Mesodermal cell (in vitro differentiated cells): ENCODE measurements at regions not wholly inside any gene's neighbourhood (a gene's known extent, or its start where the extent isn't known, plus 50 kb on each side); places are given as distances from the start of the nearest gene placed in this dataset.
"Not testable (repeated sequence)": the region's sequence is repeated elsewhere in the genome, so short reads cannot be mapped to it uniquely, and the experiment has no call there.

Source experiments
- H3K27ac ChIP-seq: 2 replicates; pipeline ENCODE4 v1.7.0; 2013; ENCODE audit warnings: mild to moderate bottlenecking, low read depth, low read length, moderate library complexity; ENCODE audit not compliant: severe bottlenecking
- H3K36me3 ChIP-seq: 2 replicates; pipeline ENCODE4 v1.7.1; 2013; ENCODE audit warnings: mild to moderate bottlenecking, low read length, moderate library complexity; ENCODE audit not compliant: control insufficient read depth, insufficient read depth
- H3K4me1 ChIP-seq: one replicate; pipeline ENCODE4 v1.7.1; 2013; ENCODE audit warnings: mild to moderate bottlenecking, low read length; ENCODE audit not compliant: insufficient read depth, control insufficient read depth, poor library complexity, severe bottlenecking
- H3K4me3 ChIP-seq: 2 replicates; pipeline ENCODE4 v1.7.0; 2013; ENCODE audit warnings: low read length, control low read depth, mild to moderate bottlenecking; ENCODE audit not compliant: insufficient read depth, poor library complexity, severe bottlenecking; ENCODE audit errors: extremely low read depth
- H3K9me3 ChIP-seq: 2 replicates; pipeline ENCODE4 v1.7.1; 2013; ENCODE audit warnings: mild to moderate bottlenecking, low read length, moderate library complexity; ENCODE audit not compliant: control insufficient read depth
- WGBS, 2 experiments: methylation state at CpG; one replicate each; pipeline ENCODE4 v1.1.5; 2013; ENCODE audit warnings: missing lambda C conversion rate in 2 of 2; ENCODE audit not compliant: insufficient coverage in 2 of 2; 5-methylcytosine and 5-hydroxymethylcytosine counted together

- no peaks in the 10 kb centered on the region for H3K9me3 ChIP-seq
- H3K4me3 ChIP-seq, result no peak overlapping the region
- no peaks in the 10 kb centered on the region for H3K36me3 ChIP-seq
- no peak overlapping the region for H3K27ac ChIP-seq
- no peaks in the 10 kb centered on the region for H3K4me1 ChIP-seq
- no CpG with 5 or more reads among the region's 2 CpGs for WGBS, 2 experiments
Observed at GRCh38 chr12:32010631-32011336, 51.6 kb downstream of the RESF1 start.

GRCh38 chr12:32012249-32012785 lies 53.1 kb downstream of the RESF1 start:
- H3K9me3 ChIP-seq, result no peaks in the 10 kb centered on the region
- no peaks in the 10 kb centered on the region for H3K4me1 ChIP-seq
- H3K27ac ChIP-seq, result no peak overlapping the region
- H3K36me3 ChIP-seq, result no peaks in the 10 kb centered on the region
- no peak overlapping the region for H3K4me3 ChIP-seq
- 82 to 85% methylated on average over 2 to 4 of the region's 4 CpGs for WGBS, 2 experiments

DNA sequence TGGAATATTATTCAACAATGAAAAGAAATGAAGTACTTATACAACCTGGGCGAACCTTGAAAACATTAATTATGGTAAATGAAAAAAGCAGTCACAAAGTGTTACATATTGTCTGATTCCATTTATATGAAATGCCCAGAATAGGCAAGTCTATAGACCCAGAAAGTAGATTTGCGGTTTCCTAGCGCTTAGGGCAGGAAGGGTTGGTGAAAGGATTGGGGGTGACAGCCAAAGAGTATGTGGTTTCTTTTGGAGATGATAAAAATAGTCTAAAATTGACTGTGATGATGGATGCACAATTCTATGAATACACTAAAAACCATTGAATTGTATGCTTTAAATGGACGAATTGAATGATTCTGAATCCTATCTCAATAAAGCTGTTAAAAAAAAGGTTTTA lies 55.8 kb downstream of the RESF1 start:
- Histone ChIP-seq H3K4me1 (no peaks in the 10 kb centered on the region), H3K4me3 (no peak overlapping the region), H3K9me3 (no peaks in the 10 kb centered on the region), H3K36me3 (no peaks in the 10 kb centered on the region), H3K27ac (no peak overlapping the region)
- 94 to 100% methylated on average over 1 to 2 of the region's 4 CpGs for WGBS, 2 experiments

- Histone ChIP-seq H3K4me3 (no peak overlapping the region), H3K36me3 (no peaks in the 10 kb centered on the region), H3K4me1 (no peaks in the 10 kb centered on the region), H3K27ac (no peak overlapping the region), H3K9me3 (no peaks in the 10 kb centered on the region)
- WGBS, 2 experiments, result 71 to 100% methylated on average over 1 of the region's 3 CpGs
Observed at GRCh38 chr12:32016680-32017482, 57.7 kb downstream of the RESF1 start.

DNA sequence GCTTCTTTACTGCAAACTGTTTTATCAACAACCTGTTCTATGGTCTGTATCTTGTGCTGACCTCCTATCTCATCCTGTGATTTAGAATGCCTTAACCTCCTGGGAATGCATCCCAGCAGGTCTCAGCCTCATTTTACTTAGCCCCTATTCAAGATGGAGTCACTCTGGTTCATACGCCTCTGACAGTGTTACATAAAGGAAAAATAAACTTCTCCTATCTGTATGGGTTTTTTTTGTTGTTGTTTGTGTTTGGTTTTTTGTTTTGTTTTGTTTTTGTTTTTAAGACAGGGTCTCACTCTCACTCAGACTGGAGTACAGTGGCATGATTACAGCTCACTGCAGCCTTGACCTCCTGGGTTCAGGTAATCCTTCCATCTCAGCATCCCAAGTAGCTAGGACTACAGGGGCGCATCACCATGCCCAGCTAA lies 62.1 kb downstream of the RESF1 start:
- 100% methylated on average over 1 of the region's 2 CpGs for WGBS, 2 experiments
- no peak overlapping the region for H3K4me3 ChIP-seq
- no peaks in the 10 kb centered on the region for H3K9me3 ChIP-seq
- peaks cover 3% of the 10 kb centered on the region for H3K4me1 ChIP-seq
- H3K36me3 ChIP-seq, result no peaks in the 10 kb centered on the region
- H3K27ac ChIP-seq, result no peak overlapping the region

- H3K9me3 ChIP-seq, H3K27ac ChIP-seq, H3K36me3 ChIP-seq, H3K4me1 ChIP-seq, H3K4me3 ChIP-seq: not testable (repeated sequence)
- WGBS, 2 experiments, result 90 to 96% methylated on average over 6 of the region's 10 CpGs
Observed at GRCh38 chr12:32022387-32022786, 63.2 kb downstream of the RESF1 start.

DNA sequence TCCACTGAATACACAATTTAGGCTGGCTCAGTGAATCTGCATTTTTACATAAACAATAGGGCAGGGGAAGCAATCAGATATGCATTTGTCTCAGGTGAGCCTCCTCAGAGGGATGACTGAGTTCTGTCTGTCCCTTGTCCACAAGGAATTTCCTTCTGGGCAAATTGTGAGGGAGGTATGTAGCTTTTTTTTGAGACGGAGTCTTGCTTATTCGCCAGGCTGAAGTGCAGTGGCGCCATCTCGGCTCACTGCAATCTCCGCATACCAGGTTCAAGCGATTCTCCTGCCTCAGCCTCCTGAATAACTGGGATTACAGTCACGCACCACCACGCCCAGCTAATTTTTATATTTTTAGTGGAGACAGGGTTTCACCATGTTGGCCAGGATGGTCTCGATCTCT lies 64.6 kb downstream of the RESF1 start:
- H3K9me3 ChIP-seq, H3K4me3 ChIP-seq, H3K4me1 ChIP-seq, H3K36me3 ChIP-seq, H3K27ac ChIP-seq: not testable (repeated sequence)
- 92 to 97% methylated on average over 6 to 8 of the region's 9 CpGs for WGBS, 2 experiments

GRCh38 chr12:32024884-32025592 lies 65.8 kb downstream of the RESF1 start:
- H3K27ac ChIP-seq, result no peak overlapping the region
- 79 to 81% methylated on average over 8 of the region's 8 CpGs for WGBS, 2 experiments
- no peaks in the 10 kb centered on the region for H3K36me3 ChIP-seq
- no peak overlapping the region for H3K4me3 ChIP-seq
- peaks cover 3% of the 10 kb centered on the region for H3K4me1 ChIP-seq
- no peaks in the 10 kb centered on the region for H3K9me3 ChIP-seq

DNA sequence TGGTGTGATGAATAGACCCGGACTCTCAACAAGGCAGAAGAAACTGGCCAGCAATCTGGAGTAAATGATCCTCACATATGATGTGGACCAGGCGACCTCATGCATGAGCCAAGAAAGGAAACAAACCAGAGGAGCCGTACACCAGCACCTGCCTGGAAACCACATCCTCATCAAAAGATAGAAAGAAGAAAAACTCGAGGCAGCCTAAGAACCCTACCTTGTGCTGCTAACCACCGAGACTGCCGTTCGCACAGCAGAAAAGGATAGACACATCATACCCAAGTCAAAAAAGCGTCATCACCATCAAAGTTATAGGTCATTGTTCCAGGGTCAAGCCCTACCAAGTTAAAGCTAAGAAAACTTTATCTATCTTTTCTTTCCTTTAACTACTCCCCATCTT lies 66.7 kb downstream of the RESF1 start:
- H3K4me1 ChIP-seq, result peaks cover 3% of the 10 kb centered on the region
- no peak overlapping the region for H3K27ac ChIP-seq
- H3K9me3 ChIP-seq, result no peaks in the 10 kb centered on the region
- WGBS, 2 experiments, result 88 to 99% methylated on average over 7 to 8 of the region's 8 CpGs
- no peak overlapping the region for H3K4me3 ChIP-seq
- no peaks in the 10 kb centered on the region for H3K36me3 ChIP-seq

DNA sequence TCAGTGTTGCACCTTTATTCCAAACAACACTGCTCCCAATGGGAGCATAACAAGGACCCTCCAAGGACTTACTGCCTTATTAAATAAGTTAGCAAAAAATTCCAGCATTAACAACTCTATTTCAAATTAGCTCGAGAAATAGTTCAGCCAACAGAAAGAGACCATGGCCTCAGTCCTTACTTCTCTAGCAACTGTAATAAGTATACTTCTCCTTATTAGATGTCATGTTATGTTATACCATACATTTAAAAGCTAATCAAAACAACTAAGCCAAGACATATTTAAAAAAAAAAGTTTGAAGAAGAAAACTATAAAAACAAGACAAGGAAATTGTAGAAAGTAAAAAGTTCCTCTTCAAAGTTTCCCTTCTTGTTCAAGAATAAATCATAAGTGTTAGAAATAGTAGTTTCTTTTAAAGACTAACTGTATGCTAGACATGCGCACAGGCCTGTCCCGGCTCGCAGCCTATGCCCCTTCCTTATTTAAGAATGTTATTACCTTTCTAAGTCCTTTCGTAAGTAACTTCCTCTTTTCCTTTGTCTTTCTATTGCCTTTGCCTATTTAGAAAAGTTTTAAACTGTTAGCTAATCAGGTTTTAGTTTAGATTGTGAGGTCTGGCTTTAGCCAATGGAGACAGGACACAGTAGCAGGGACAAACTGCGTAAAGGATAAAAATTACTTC lies 68.6 kb downstream of the RESF1 start:
- Histone ChIP-seq H3K4me3 (no peak overlapping the region), H3K4me1 (peaks cover 11% of the 10 kb centered on the region), H3K36me3 (no peaks in the 10 kb centered on the region), H3K9me3 (no peaks in the 10 kb centered on the region), H3K27ac (no peak overlapping the region)
- WGBS, 2 experiments, result 96% methylated on average over 4 of the region's 6 CpGs; no CpG with 5 or more reads in 1 of the 2 experiments
